ENCODE measurements at regions not wholly inside any gene's neighbourhood (a gene's known extent, or its start where the extent isn't known, plus 50 kb on each side); places are given as distances from the start of the nearest gene placed in this dataset.

- CTCF ChIA-PET, result no interaction called here
- no peak overlapping the region for H3K4me3 ChIP-seq
- 35% methylated on average over 3 of the region's 3 CpGs for WGBS (ENCODE audit: insufficient coverage, insufficient replicate concordance, low lambda C conversion rate, missing lambda C conversion rate)
Measured at GRCh38 chr18:55853268-55853667, 265.3 kb upstream of the TCF4 start.

GRCh38 chr18:55850904-55851303, 262.9 kb upstream of the TCF4 start:
- intact Hi-C loops (cut with micrococcal nuclease; ENCODE audit: unreplicated experiment) (no loop called here), in situ Hi-C loops (cut with MboI) (no loop called here)
- H3K9ac ChIP-seq (ENCODE audit: control insufficient read depth, insufficient read depth, low read length), result no peak overlapping the region
- no TSS peak for BruUV-seq (replicated peaks)
- H3K4me3 ChIP-seq, result no peak overlapping the region
- no peak for TF ChIP-seq WRNIP1 (IDR thresholded peaks at IDR 0.05; ENCODE audit: borderline replicate concordance, low read depth, low read length)
- TF ChIP-seq ETV6 (conservative IDR thresholded peaks at IDR 0.05 in 1 of 2, IDR thresholded peaks at IDR 0.05 in 1 of 2; ENCODE audit: borderline replicate concordance in 1 of 2, low read depth in 1 of 2), result no peak
- no peak for TF ChIP-seq BMI1 (IDR thresholded peaks at IDR 0.05; ENCODE audit: borderline replicate concordance)
- TF ChIP-seq CHD4 (IDR thresholded peaks at IDR 0.05), result no peak
- no peak for TF ChIP-seq SREBF2 (IDR thresholded peaks at IDR 0.05; ENCODE audit: low read length)
- TF ChIP-seq SRF (IDR thresholded peaks at IDR 0.05; ENCODE audit: low read depth in 2 of 2, low read length in 2 of 2), result no peak
- no peak for TF ChIP-seq MYB (IDR thresholded peaks at IDR 0.05; ENCODE audit: borderline replicate concordance, low read depth, low read length)
- no peak for TF ChIP-seq ZNF384 (IDR thresholded peaks at IDR 0.05; ENCODE audit: borderline replicate concordance, low read depth, low read length)
- no peak for TF ChIP-seq ASH2L (IDR thresholded peaks at IDR 0.05; ENCODE audit: borderline replicate concordance, low read depth)
- no peak for TF ChIP-seq ZBTB40 (IDR thresholded peaks at IDR 0.05; ENCODE audit: borderline replicate concordance)
- no peak overlapping the region for H3K4me2 ChIP-seq (ENCODE audit: control insufficient read depth, insufficient read depth)
- H3K79me2 ChIP-seq (ENCODE audit: control insufficient read depth, insufficient read depth, low read length), result no peaks in the 10 kb centered on the region
- CTCF ChIA-PET, result no interaction called here
- no peak for ATAC-seq
- POLR2A ChIA-PET, result no interaction called here
- H3K36me3 ChIP-seq (ENCODE audit: control insufficient read depth in 2 of 2, insufficient read depth in 2 of 2, low read length in 1 of 2), result no peaks in the 10 kb centered on the region
- RAD21 ChIA-PET (ENCODE audit: unreplicated experiment), result no interaction called here
- DNase-seq (ENCODE audit: low read depth, low spot score), result no peak
- H2AFZ ChIP-seq (ENCODE audit: control insufficient read depth, low read depth, low read length), result no peak overlapping the region
- H3K4me1 ChIP-seq (ENCODE audit: control insufficient read depth, insufficient read depth, low read length), result no peaks in the 10 kb centered on the region
- no peaks in the 10 kb centered on the region for H4K20me1 ChIP-seq (ENCODE audit: control insufficient read depth, insufficient read depth)
- no peak for FAIRE-seq
- H3K9me3 ChIP-seq (replicated peaks; ENCODE audit: control insufficient read depth, insufficient read depth, low read length), result no peaks in the 10 kb centered on the region
- SMC1A ChIA-PET (ENCODE audit: uncharacterized antibody, unreplicated experiment), result no interaction called here
- H3K27ac ChIP-seq (ENCODE audit: control insufficient read depth, insufficient read depth), result no peak overlapping the region
- 23% methylated on average over 8 of the region's 8 CpGs for WGBS (ENCODE audit: insufficient coverage, insufficient replicate concordance, low lambda C conversion rate, missing lambda C conversion rate)
- no peaks in the 10 kb centered on the region for H3K27me3 ChIP-seq (replicated peaks in 1 of 2; ENCODE audit: control insufficient read depth in 2 of 2, insufficient read depth in 2 of 2, low read length in 1 of 2)

More at GRCh38 chr18:55853268-55853667, 265.3 kb upstream of the TCF4 start:
- Histone ChIP-seq H3K4me1 (ENCODE audit: control insufficient read depth, insufficient read depth, low read length) (no peaks in the 10 kb centered on the region), H3K79me2 (ENCODE audit: control insufficient read depth, insufficient read depth, low read length) (no peaks in the 10 kb centered on the region), H3K27me3 (replicated peaks in 1 of 2; ENCODE audit: control insufficient read depth in 2 of 2, insufficient read depth in 2 of 2, low read length in 1 of 2) (no peaks in the 10 kb centered on the region), H3K9me3 (replicated peaks; ENCODE audit: control insufficient read depth, insufficient read depth, low read length) (no peaks in the 10 kb centered on the region), H2AFZ (ENCODE audit: control insufficient read depth, low read depth, low read length) (no peak overlapping the region), H4K20me1 (ENCODE audit: control insufficient read depth, insufficient read depth) (no peaks in the 10 kb centered on the region), H3K27ac (ENCODE audit: control insufficient read depth, insufficient read depth) (no peak overlapping the region), H3K9ac (ENCODE audit: control insufficient read depth, insufficient read depth, low read length) (no peak overlapping the region), H3K4me2 (ENCODE audit: control insufficient read depth, insufficient read depth) (no peak overlapping the region), H3K36me3 (ENCODE audit: control insufficient read depth in 2 of 2, insufficient read depth in 2 of 2, low read length in 1 of 2) (no peaks in the 10 kb centered on the region)
- POLR2A ChIA-PET, result no interaction called here
- RAD21 ChIA-PET (ENCODE audit: unreplicated experiment), result no interaction called here
- SMC1A ChIA-PET (ENCODE audit: uncharacterized antibody, unreplicated experiment), result no interaction called here
- BruUV-seq (replicated peaks), result no TSS peak
- ATAC-seq (no peak), DNase-seq (ENCODE audit: low read depth, low spot score) (no peak), FAIRE-seq (no peak)
- intact Hi-C loops (cut with micrococcal nuclease; ENCODE audit: unreplicated experiment), result no loop called here
- in situ Hi-C loops (cut with MboI), result no loop called here
- no peak for TF ChIP-seq FOXK2 (IDR thresholded peaks at IDR 0.05)
- TF ChIP-seq EP300 (IDR thresholded peaks at IDR 0.05; ENCODE audit: borderline replicate concordance in 1 of 2, control insufficient read depth in 1 of 2, low read depth in 2 of 2, low read length in 2 of 2), result no peak
- TF ChIP-seq BHLHE40 (IDR thresholded peaks at IDR 0.05; ENCODE audit: borderline replicate concordance in 1 of 2, low read depth in 2 of 2, low read length in 1 of 2), result no peak
- no peak for TF ChIP-seq NFYB (IDR thresholded peaks at IDR 0.05; ENCODE audit: insufficient read depth, low read depth, low read length)
- TF ChIP-seq ASH2L (IDR thresholded peaks at IDR 0.05; ENCODE audit: borderline replicate concordance, low read depth), result no peak
- no peak for TF ChIP-seq MYC (IDR thresholded peaks at IDR 0.05; ENCODE audit: insufficient read depth, insufficient read length, insufficient replicate concordance, low read length, severe bottlenecking)
- no peak for TF ChIP-seq RUNX3 (IDR thresholded peaks at IDR 0.05; ENCODE audit: low read length)
- no peak for TF ChIP-seq POLR2AphosphoS5 (IDR thresholded peaks at IDR 0.05; ENCODE audit: low read length)
- TF ChIP-seq CHD1 (IDR thresholded peaks at IDR 0.05; ENCODE audit: low read depth, low read length), result no peak
- no peak for TF ChIP-seq CHD2 (IDR thresholded peaks at IDR 0.05; ENCODE audit: borderline replicate concordance, low read depth, low read length)
- no peak for TF ChIP-seq EED (IDR thresholded peaks at IDR 0.05; ENCODE audit: low read depth)
- no peak for TF ChIP-seq KLF5 (IDR thresholded peaks at IDR 0.05; ENCODE audit: partially characterized antibody)
